Suprapubic skin (tissue), 4 donors: ENCODE measurements at regions not wholly inside any gene's neighbourhood (a gene's known extent, or its start where the extent isn't known, plus 50 kb on each side); places are given as distances from the start of the nearest gene placed in this dataset.

ENCODE experiments used
- DNase-seq, 2 donors: peaks; one replicate each; pipeline ENCODE4 v3.0.0-alpha.2; 2019; ENCODE audit warnings: low spot score in 2 of 2
- H3K27ac ChIP-seq: fragments of 200-600 bp; sonication (generic); one replicate; pipeline ENCODE4 v1.5.1; 2019
- H3K27me3 ChIP-seq: fragments of 200-600 bp; sonication (generic); one replicate; pipeline ENCODE4 v1.5.1; 2019
- H3K36me3 ChIP-seq: fragments of 200-600 bp; sonication (generic); one replicate; pipeline ENCODE4 v1.5.1; 2019
- H3K4me1 ChIP-seq: fragments of 200-600 bp; sonication (generic); one replicate; pipeline ENCODE4 v1.5.1; 2019
- H3K4me3 ChIP-seq: fragments of 200-600 bp; sonication (generic); one replicate; pipeline ENCODE4 v1.5.1; 2019; ENCODE audit warnings: mild to moderate bottlenecking
- H3K9me3 ChIP-seq: fragments of 200-600 bp; sonication (generic); one replicate; pipeline ENCODE4 v1.5.1; 2019
- CTCF ChIP-seq, 2 donors: fragments of 200-600 bp in 1 of 2; fragments of 450-650 bp in 1 of 2; sonication (generic) in 1 of 2; IDR thresholded peaks; one replicate each; pipeline ENCODE4 v1.5.1; 2016 to 2019; ENCODE audit warnings: antibody characterized with exemption in 2 of 2, mild to moderate bottlenecking in 1 of 2, moderate library complexity in 1 of 2
- EP300 ChIP-seq: sonication (generic); formaldehyde crosslinking; IDR thresholded peaks from one replicate; pipeline ENCODE4 v1.6.1; 2017; ENCODE audit warnings: antibody characterized with exemption
- POLR2A ChIP-seq, 2 donors: fragments of 450-650 bp; IDR thresholded peaks; one replicate each; pipeline ENCODE4 v1.6.1; 2017; ENCODE audit warnings: antibody characterized with exemption in 2 of 2, mild to moderate bottlenecking in 2 of 2, moderate library complexity in 2 of 2
- POLR2AphosphoS5 ChIP-seq, 3 donors: sonication (generic); formaldehyde crosslinking; IDR thresholded peaks; one replicate each; pipeline ENCODE4 v1.6.1; 2017; ENCODE audit warnings: antibody characterized with exemption in 3 of 3
- WGBS: methylation state at CpG from one replicate; pipeline ENCODE4 v1.1.5; 2018; 5-methylcytosine and 5-hydroxymethylcytosine counted together

DNA sequence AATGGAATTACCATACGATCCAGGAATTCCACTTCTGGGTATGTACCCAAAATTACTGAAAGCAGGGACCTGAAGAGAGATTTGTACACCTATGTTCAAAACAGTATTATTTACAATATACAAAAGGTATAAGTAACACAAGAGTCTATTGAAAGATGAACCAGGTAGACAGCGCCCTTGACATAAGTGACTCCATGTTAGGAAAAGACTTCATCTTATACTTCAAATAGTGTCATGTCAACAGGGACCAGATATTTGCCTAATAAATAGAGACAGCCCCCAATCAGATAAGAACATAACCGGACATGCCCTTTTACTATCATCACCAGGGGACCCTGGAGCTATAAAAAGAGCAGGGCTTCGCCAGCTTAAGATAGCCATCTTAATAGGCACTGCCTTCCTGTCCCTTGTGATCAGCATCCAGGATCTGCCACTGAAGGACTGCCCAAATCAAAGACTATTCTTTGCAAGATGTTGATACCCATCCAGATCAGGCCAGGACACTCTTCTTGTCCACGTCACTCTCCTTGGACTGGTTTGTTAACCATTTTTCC lies 309.0 kb upstream of the SULF2 start:
- no peaks in the 10 kb centered on the region for H3K4me1 ChIP-seq
- H3K27ac ChIP-seq, result no peak overlapping the region
- no peaks in the 10 kb centered on the region for H3K9me3 ChIP-seq
- 74% methylated on average over 5 of the region's 5 CpGs for WGBS
- H3K27me3 ChIP-seq, result peaks cover 16% of the 10 kb centered on the region
- H3K36me3 ChIP-seq, result no peaks in the 10 kb centered on the region
- no peak overlapping the region for H3K4me3 ChIP-seq
- TF ChIP-seq POLR2AphosphoS5 (IDR thresholded peaks at IDR 0.05) (no peak), POLR2A (IDR thresholded peaks at IDR 0.05) (no peak), EP300 (no peak), CTCF (IDR thresholded peaks at IDR 0.05) (no peak)
- DNase-seq, result no peak

DNA sequence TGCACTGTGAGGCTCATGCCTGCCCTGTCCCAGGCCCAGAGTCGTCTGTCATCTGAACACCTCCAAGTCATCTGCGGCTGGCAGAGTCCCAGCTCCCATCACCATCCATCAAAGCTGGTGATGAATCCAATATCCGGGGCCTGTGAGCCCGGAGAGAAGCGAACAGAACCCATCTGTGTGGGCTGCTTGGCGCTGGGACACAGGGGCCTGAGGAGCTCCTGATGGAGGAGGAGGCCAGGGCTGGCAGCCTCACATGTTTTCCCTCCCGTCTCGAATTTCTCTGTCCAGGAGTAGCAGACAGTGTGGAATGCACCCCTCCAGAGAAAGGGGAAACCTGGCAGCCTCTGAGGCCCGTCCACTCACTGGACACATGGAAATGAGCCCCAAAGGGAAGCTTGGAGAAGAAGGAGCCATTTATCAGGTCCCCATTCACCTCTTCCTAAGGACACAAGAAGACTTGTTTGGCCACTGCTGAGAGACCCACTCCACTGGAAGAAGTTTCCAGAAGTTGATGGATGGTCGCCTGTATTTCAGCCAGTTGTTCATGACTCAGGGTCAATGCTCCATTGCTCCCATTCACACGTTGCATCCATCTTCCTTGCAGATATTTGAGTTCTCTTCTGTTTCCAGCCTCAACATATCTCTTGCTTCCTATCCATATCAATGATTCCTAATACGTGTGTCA lies 307.5 kb upstream of the SULF2 start:
- Histone ChIP-seq H3K27ac (no peak overlapping the region), H3K4me3 (no peak overlapping the region), H3K36me3 (no peaks in the 10 kb centered on the region), H3K4me1 (no peaks in the 10 kb centered on the region), H3K27me3 (peaks cover 22% of the 10 kb centered on the region), H3K9me3 (no peaks in the 10 kb centered on the region)
- 72% methylated on average over 6 of the region's 12 CpGs for WGBS
- TF ChIP-seq EP300, result no peak
- no peak for TF ChIP-seq POLR2A (IDR thresholded peaks at IDR 0.05)
- no peak for TF ChIP-seq CTCF (IDR thresholded peaks at IDR 0.05)
- TF ChIP-seq POLR2AphosphoS5 (IDR thresholded peaks at IDR 0.05), result no peak
- DNase-seq, result no peak

DNA sequence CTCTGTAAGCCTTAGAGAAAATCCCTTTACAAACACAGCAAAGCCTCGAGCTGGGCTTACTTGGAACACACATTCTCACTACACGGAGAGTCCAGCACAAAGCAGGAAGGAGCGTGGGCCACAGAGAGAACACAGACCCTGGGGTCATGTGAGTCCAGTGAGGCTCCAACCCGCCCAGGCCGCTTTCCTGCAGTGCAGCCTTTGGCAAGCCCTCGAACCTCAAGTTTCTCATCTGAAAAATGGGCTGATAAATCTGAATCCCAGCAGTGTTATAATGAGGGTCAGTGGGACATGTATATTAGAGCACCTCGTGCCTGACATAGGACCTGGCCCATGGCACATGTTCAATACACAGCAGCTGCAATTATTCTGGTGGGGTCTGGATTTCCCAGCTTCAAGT lies 305.5 kb upstream of the SULF2 start:
- Histone ChIP-seq H3K27ac (no peak overlapping the region), H3K36me3 (no peaks in the 10 kb centered on the region), H3K4me1 (no peaks in the 10 kb centered on the region), H3K9me3 (no peaks in the 10 kb centered on the region), H3K4me3 (no peak overlapping the region), H3K27me3 (peaks cover 22% of the 10 kb centered on the region)
- no peak for TF ChIP-seq POLR2AphosphoS5 (IDR thresholded peaks at IDR 0.05)
- TF ChIP-seq POLR2A (IDR thresholded peaks at IDR 0.05), result no peak
- TF ChIP-seq CTCF (IDR thresholded peaks at IDR 0.05), result no peak
- no peak for TF ChIP-seq EP300
- DNase-seq, result no peak
- 77% methylated on average over 7 of the region's 7 CpGs for WGBS

DNA sequence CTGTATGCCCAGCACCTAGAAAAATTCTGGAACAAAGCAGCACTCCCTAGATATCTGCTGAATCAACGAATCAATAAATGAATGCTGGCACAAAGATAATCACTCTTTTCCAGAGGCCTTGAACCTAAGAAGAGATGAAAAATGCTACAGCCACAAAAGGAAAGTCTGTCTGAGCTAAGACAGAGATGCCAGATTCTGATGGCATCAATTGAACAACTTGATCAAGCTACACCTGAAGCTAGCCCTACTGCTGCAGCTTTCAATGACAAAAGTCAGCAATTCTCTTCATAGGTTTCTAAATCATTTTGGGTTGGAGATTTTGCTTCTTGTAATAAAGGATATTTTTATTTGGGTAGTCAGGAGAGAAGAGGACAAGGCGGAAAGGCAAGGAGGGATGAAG lies 305.0 kb upstream of the SULF2 start:
- TF ChIP-seq CTCF (IDR thresholded peaks at IDR 0.05) (no peak), EP300 (no peak), POLR2AphosphoS5 (IDR thresholded peaks at IDR 0.05) (no peak), POLR2A (IDR thresholded peaks at IDR 0.05) (no peak)
- H3K4me3 ChIP-seq, result no peak overlapping the region
- no peak overlapping the region for H3K27ac ChIP-seq
- peaks cover 22% of the 10 kb centered on the region for H3K27me3 ChIP-seq
- no peak for DNase-seq
- no peaks in the 10 kb centered on the region for H3K36me3 ChIP-seq
- no peaks in the 10 kb centered on the region for H3K9me3 ChIP-seq
- H3K4me1 ChIP-seq, result no peaks in the 10 kb centered on the region
- WGBS, result 90% methylated on average over 2 of the region's 2 CpGs

DNA sequence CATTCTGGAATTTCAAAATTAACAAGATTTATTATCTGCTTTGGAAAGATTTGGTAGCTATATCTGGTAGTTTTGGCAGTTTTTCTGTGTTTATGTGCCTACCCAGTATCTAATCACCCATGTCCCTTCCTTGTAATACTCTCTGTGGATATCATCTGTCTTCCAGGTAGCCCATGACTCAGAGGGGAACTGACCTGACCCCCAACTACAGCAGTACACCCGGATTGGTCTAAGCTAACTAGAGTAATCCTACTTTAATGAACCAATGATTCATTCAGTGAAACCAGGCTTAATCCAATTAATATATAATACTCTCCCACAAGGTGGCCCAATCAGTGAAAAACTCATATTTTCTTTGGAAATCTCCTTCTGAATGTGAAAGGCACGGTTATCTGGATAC lies 295.3 kb upstream of the SULF2 start:
- Histone ChIP-seq H3K27me3 (peaks cover 19% of the 10 kb centered on the region), H3K36me3 (no peaks in the 10 kb centered on the region), H3K4me1 (no peaks in the 10 kb centered on the region), H3K27ac (no peak overlapping the region), H3K4me3 (no peak overlapping the region), H3K9me3 (no peaks in the 10 kb centered on the region)
- no peak for TF ChIP-seq EP300
- no peak for TF ChIP-seq CTCF (IDR thresholded peaks at IDR 0.05)
- no peak for TF ChIP-seq POLR2AphosphoS5 (IDR thresholded peaks at IDR 0.05)
- TF ChIP-seq POLR2A (IDR thresholded peaks at IDR 0.05), result no peak
- DNase-seq, result no peak
- 81% methylated on average over 2 of the region's 2 CpGs for WGBS
